Left ventricle myocardium inferior (tissue), 1 donor: ENCODE measurements at regions not wholly inside any gene's neighbourhood (a gene's known extent, or its start where the extent isn't known, plus 50 kb on each side); places are given as distances from the start of the nearest gene placed in this dataset.
A peak's percentile ranks its signal among the peaks of the same experiment; 100 is the strongest.
"Not testable (repeated sequence)": the region's sequence is repeated elsewhere in the genome, so short reads cannot be mapped to it uniquely, and the experiment has no call there.

Experiments used
- DNase-seq: peaks from one replicate; pipeline ENCODE4 v3.0.0-alpha.2; 2020
- H3K27ac ChIP-seq: fragments of 200-600 bp; replicated peaks from 2 replicates; pipeline ENCODE4 v1.8.0; 2021
- H3K27me3 ChIP-seq: fragments of 200-600 bp; 2 replicates; pipeline ENCODE4 v1.8.0; 2021; ENCODE audit warnings: low read depth
- H3K36me3 ChIP-seq: fragments of 200-600 bp; 2 replicates; pipeline ENCODE4 v1.8.0; 2021
- H3K4me1 ChIP-seq: fragments of 200-600 bp; 2 replicates; pipeline ENCODE4 v1.8.0; 2021
- H3K4me3 ChIP-seq: fragments of 200-600 bp; 2 replicates; pipeline ENCODE4 v1.8.0; 2021; ENCODE audit warnings: mild to moderate bottlenecking, moderate library complexity
- H3K9me3 ChIP-seq: fragments of 200-600 bp; replicated peaks from 2 replicates; pipeline ENCODE4 v1.8.0; 2021
- CTCF ChIP-seq: fragments of 200-600 bp; IDR thresholded peaks from 2 replicates; pipeline ENCODE4 v1.8.0; 2021; ENCODE audit warnings: antibody characterized with exemption, mild to moderate bottlenecking, borderline replicate concordance
- intact Hi-C: fragments of 100-400 bp; cut with micrococcal nuclease; formaldehyde crosslinking; loops from one replicate; pipeline ENCODE4 v1.11.0; 2022
- donor health status: DM: no; HTN: yes; CAD: no; lungs with severe emphysema.

GRCh38 chr22:49674479-49675050 lies 153.1 kb downstream of the BRD1 start:
- H3K9me3 ChIP-seq: peaks cover under 1% of the 10 kb centered on the region
- H3K4me1 ChIP-seq: peaks cover 15% of the 10 kb centered on the region
- no peak overlapping the region for H3K27ac ChIP-seq
- no peak overlapping the region for H3K4me3 ChIP-seq
- H3K36me3 ChIP-seq: no peaks in the 10 kb centered on the region
- intact Hi-C loops: no loop called here
- peaks cover 83% of the 10 kb centered on the region for H3K27me3 ChIP-seq
- DNase-seq: no peak
- TF ChIP-seq CTCF: no peak

DNA sequence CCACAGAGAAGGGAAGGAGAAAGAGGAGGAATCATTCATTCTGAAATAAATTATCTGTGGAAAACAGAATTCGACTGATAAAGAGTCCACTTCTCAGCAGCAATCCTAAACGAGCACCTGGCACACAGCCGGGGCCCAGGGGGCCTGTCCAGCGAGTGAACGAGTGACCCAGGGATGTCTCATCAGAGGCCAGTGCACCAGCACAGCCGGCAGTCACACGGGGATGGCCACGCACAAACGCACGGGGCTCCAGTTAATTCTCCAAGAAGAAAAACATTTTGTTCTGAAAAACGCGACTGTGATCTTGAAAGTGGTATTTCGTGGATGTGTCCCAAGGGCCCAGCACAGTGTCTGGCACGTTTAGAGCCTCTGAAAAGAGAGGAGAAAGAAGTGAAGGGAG lies 154.6 kb downstream of the BRD1 start:
- intact Hi-C loops: no loop called here
- Histone ChIP-seq H3K27ac (no peak overlapping the region), H3K27me3 (peaks cover 85% of the 10 kb centered on the region), H3K36me3 (no peaks in the 10 kb centered on the region), H3K9me3 (peaks cover 5% of the 10 kb centered on the region), H3K4me1 (peaks cover 15% of the 10 kb centered on the region), H3K4me3 (no peak overlapping the region)
- no peak for DNase-seq
- no peak for TF ChIP-seq CTCF

GRCh38 chr22:49672014-49672516 lies 155.6 kb downstream of the BRD1 start:
- intact Hi-C loops: no loop called here
- H3K36me3 ChIP-seq: no peaks in the 10 kb centered on the region
- peaks cover 81% of the 10 kb centered on the region for H3K27me3 ChIP-seq
- no peak overlapping the region for H3K4me3 ChIP-seq
- no peak for TF ChIP-seq CTCF
- peaks cover 5% of the 10 kb centered on the region for H3K9me3 ChIP-seq
- H3K27ac ChIP-seq: no peak overlapping the region
- peaks cover 16% of the 10 kb centered on the region for H3K4me1 ChIP-seq
- DNase-seq: no peak

- Histone ChIP-seq H3K4me1 (peaks cover 22% of the 10 kb centered on the region), H3K27me3 (peaks cover 80% of the 10 kb centered on the region), H3K36me3 (no peaks in the 10 kb centered on the region), H3K27ac (no peak overlapping the region), H3K9me3 (peaks cover 5% of the 10 kb centered on the region), H3K4me3 (peak overlapping the region; percentile 64)
- intact Hi-C loops: no loop called here
- TF ChIP-seq CTCF: no peak
- no peak for DNase-seq
These were observed 156.2 kb downstream of the BRD1 start for GRCh38 chr22:49671331-49672013.

DNA sequence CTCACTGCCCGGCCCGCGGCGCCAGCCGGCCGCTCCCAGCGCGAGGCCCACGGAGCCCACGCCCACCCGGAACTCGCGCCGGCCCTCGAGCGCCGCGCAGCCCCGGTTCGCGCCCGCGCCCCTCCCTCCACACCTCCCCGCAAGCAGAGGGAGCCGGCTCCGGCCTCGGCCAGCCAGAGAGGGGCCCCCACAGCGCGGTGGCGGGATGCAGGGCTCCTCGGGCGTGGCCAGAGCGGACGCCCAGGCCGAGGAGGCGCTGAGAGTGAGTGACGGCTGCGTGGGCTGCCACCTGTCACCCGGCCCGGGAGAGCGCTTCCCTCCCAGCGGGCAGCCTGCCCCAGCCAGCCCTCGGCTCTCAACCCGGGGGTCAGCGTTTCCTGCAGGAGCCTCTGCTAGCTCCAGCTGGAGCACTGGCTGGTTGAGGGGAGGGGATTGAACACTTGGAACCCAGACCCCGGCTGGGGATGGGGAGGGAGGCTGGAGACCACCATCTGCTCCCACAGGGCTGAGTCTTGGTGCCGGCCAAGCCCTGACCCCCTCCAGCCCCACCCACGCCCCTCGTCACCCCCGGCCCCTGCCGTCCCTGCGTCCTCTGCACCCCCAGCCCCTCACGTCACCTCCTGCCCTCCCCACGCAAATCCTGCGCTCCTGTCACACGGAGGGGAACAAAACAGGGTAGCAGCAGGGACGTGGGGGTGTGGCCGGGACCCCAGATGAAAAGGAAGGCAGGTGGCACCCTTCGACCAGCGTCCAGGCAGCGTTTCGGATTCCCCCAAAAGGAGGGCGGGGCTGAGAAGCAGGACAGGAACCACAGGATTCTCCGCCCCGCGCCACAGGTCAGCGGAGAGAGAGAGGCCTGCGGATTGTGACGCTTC lies 157.0 kb downstream of the BRD1 start:
- no peaks in the 10 kb centered on the region for H3K36me3 ChIP-seq
- H3K27me3 ChIP-seq: peaks cover 77% of the 10 kb centered on the region
- H3K27ac ChIP-seq: peak overlapping the region; percentile 41
- peak overlapping the region; percentile 64 for H3K4me3 ChIP-seq
- peaks cover 5% of the 10 kb centered on the region for H3K9me3 ChIP-seq
- intact Hi-C loops: no loop called here
- peaks cover 28% of the 10 kb centered on the region for H3K4me1 ChIP-seq
- DNase-seq: no peak
- TF ChIP-seq CTCF: no peak

DNA sequence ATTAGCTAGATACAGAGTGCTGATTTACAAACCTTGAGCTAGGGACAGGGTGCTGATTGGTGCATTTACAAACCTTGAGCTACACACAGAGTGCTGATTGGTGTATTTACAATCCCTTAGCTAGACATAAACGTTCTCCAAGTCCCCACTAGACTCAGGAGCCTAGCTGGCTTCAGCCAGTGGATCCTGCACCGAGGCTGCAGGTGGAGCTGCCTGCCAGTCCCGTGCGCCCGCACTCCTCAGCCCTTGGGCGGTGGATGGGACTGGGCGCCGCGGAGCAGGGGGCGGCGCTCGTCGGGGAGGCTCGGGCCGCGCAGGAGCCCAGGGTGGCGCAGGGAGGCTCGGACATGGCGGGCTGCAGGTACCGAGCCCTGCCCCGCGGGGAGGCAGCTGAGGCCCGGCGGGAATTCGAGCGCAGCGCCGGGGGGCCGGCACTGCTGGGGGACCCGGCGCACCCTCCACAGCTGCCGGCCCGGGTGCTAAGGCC lies 157.7 kb downstream of the BRD1 start:
- H3K9me3 ChIP-seq, H3K36me3 ChIP-seq, DNase-seq, intact Hi-C loops: not testable (repeated sequence)
- Histone ChIP-seq H3K27me3 (peaks cover 79% of the 10 kb centered on the region), H3K27ac (peak overlapping the region; percentile 41), H3K4me3 (peak overlapping the region; percentile 64), H3K4me1 (peaks cover 30% of the 10 kb centered on the region)

- H3K27ac ChIP-seq, intact Hi-C loops, H3K9me3 ChIP-seq, H3K4me3 ChIP-seq, DNase-seq, H3K36me3 ChIP-seq: not testable (repeated sequence)
- H3K4me1 ChIP-seq: peaks cover 36% of the 10 kb centered on the region
- peaks cover 79% of the 10 kb centered on the region for H3K27me3 ChIP-seq
These were observed 158.2 kb downstream of the BRD1 start for GRCh38 chr22:49669427-49669968.
